ENCODE measurements at regions not wholly inside any gene's neighbourhood (a gene's known extent, or its start where the extent isn't known, plus 50 kb on each side); places are given as distances from the start of the nearest gene placed in this dataset.

DNA sequence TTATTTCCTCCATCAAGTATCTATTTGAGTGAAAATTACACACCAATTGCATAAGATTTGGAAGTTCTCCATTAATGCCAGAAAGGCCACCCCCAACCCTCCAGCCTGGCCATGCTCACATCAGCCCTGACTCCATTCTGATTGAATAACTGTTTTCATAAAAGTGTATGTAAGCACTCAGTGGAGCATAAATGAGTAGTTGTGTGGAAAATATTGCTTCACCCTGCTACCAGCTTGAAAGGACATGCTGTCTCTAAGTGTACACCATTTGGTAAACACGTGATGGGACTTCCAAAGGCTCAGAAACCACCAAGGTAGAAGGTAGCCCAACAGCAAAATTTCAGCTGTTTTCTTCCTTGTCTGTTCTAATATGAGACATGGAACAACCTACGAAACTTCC, 393.8 kb downstream of the ZNF385D start:
- no peak for DNase-seq (ENCODE audit: low spot score)
- in situ Hi-C loops (cut with MboI; ENCODE audit: low sequenced_read_pairs, unreplicated experiment), result no loop called here
- TF ChIP-seq CTCF (IDR thresholded peaks at IDR 0.05; ENCODE audit: borderline replicate concordance, control extremely low read depth, extremely low read depth, insufficient read depth, missing control alignments), result no peak

DNA sequence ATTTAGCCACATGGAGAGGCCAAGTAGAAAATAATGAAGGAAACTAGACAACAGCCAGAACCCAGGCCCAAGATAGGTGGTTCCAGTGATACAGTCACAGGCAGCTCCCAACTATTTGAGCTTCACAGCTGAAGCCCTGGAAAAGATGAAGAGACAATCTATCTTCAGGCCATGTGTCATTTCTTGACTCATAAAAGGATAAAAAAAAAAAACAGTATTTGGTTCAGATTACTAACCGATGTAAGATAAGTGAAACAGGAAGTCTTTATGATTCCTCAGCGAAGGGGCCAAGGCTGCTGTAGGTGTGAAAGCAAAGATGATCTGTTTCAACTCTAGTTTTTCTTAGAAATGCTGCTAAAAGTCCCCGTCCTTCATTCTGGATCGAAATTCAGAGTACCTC, 394.6 kb downstream of the ZNF385D start:
- in situ Hi-C loops (cut with MboI; ENCODE audit: low sequenced_read_pairs, unreplicated experiment), result no loop called here
- no peak for TF ChIP-seq CTCF (IDR thresholded peaks at IDR 0.05; ENCODE audit: borderline replicate concordance, control extremely low read depth, extremely low read depth, insufficient read depth, missing control alignments)
- DNase-seq (ENCODE audit: low spot score), result no peak

- no peak for TF ChIP-seq CTCF (IDR thresholded peaks at IDR 0.05; ENCODE audit: borderline replicate concordance, control extremely low read depth, extremely low read depth, insufficient read depth, missing control alignments)
- in situ Hi-C loops (cut with MboI; ENCODE audit: low sequenced_read_pairs, unreplicated experiment), result no loop called here
- DNase-seq (ENCODE audit: low spot score), result no peak
Observed at GRCh38 chr3:21345382-21345976, 405.5 kb downstream of the ZNF385D start.

GRCh38 chr3:21331857-21332256, 419.2 kb downstream of the ZNF385D start:
- DNase-seq (ENCODE audit: low spot score), result no peak
- no peak for TF ChIP-seq CTCF (IDR thresholded peaks at IDR 0.05; ENCODE audit: borderline replicate concordance, control extremely low read depth, extremely low read depth, insufficient read depth, missing control alignments)
- in situ Hi-C loops (cut with MboI; ENCODE audit: low sequenced_read_pairs, unreplicated experiment), result no loop called here

- no peak for DNase-seq (ENCODE audit: low spot score)
- in situ Hi-C loops (cut with MboI; ENCODE audit: low sequenced_read_pairs, unreplicated experiment), result no loop called here
- TF ChIP-seq CTCF (IDR thresholded peaks at IDR 0.05; ENCODE audit: borderline replicate concordance, control extremely low read depth, extremely low read depth, insufficient read depth, missing control alignments), result no peak
Observed at GRCh38 chr3:21331321-21331720, 419.7 kb downstream of the ZNF385D start.

DNA sequence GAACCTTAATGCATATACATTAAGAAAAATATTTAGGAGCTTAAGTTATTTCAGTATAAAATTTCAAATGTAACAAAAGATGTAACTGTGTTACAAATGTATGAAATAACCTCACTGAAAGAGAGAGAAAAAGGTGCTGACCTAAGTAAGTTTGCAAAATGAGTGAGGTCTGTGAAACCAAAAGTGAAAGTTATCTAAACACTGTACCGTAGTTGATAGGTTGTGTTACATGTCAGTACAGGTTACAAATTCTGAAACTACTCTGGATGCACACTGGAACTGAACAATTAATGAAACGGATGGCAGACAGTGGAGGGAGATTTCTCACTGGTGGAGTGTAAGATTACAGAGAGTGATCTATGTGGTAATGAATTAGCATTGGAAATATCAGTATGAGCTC, 420.7 kb downstream of the ZNF385D start:
- in situ Hi-C loops (cut with MboI; ENCODE audit: low sequenced_read_pairs, unreplicated experiment), result no loop called here
- DNase-seq (ENCODE audit: low spot score), result peak; percentile 38
- TF ChIP-seq CTCF (IDR thresholded peaks at IDR 0.05; ENCODE audit: borderline replicate concordance, control extremely low read depth, extremely low read depth, insufficient read depth, missing control alignments), result no peak

Measured in GM13976 (cell line).